HepG2 (cell line): ENCODE measurements at regions not wholly inside any gene's neighbourhood (a gene's known extent, or its start where the extent isn't known, plus 50 kb on each side); places are given as distances from the start of the nearest gene placed in this dataset.
"Not testable (repeated sequence)": the region's sequence is repeated elsewhere in the genome, so short reads cannot be mapped to it uniquely, and the experiment has no call there.

ENCODE experiments used
- ATAC-seq: fragments of 200-7000 bp; cut with Tn5 transposase; 3 replicates; pipeline ENCODE4 v1.9.1; 2020; ENCODE audit warnings: mild to moderate bottlenecking, moderate library complexity
- BruUV-seq: library from RNA; stranded (reverse); fragments of 400-500 nt; replicated peaks from 2 replicates; lab custom pipeline; 2021; lab: Mats Ljungman, UMichigan
- CTCF ChIA-PET: fragments of 300-600 bp; formaldehyde crosslinking; extraction: SDS; loops from one replicate; lab custom pipeline; 2021; ENCODE audit warnings: low total read pairs, inconsistent platforms, low intra/inter-chr PET ratio; lab: Yijun Ruan, JAX
- POLR2A ChIA-PET: fragments of 350-600 bp; sonication (Branson Sonifier 250); formaldehyde crosslinking; loops from one replicate; lab custom pipeline; 2020; ENCODE audit warnings: antibody characterized with exemption, inconsistent platforms; lab: Yijun Ruan, JAX
- DNase-seq: peaks from one replicate; pipeline ENCODE4 v3.0.0-alpha.2; 2015; ENCODE audit warnings: low spot score
- FAIRE-seq: peaks from 3 replicates; lab custom pipeline; 2011; peaks lifted over from hg19 to GRCh38; lab: Jason Lieb, UNC
- H2AFZ ChIP-seq: one replicate; pipeline ENCODE4 v1.6.1; 2011; ENCODE audit warnings: low read length, inconsistent platforms
- H3K27ac ChIP-seq: fragments of 300-600 bp; 3 replicates; pipeline ENCODE4 v1.8.0; 2011; ENCODE audit warnings: mixed run types, mild to moderate bottlenecking, mixed read lengths, low read length, inconsistent platforms; ENCODE audit not compliant: insufficient read depth; ENCODE audit errors: extremely low read length
- H3K27me3 ChIP-seq, 2 experiments: fragments of 200-600 bp in 1 of 2; 2 replicates in 1 of 2; 3 replicates in 1 of 2; pipeline versions ENCODE4 v1.6.0 to v1.8.0; 2011; ENCODE audit warnings: low read length in 2 of 2, mild to moderate bottlenecking in 2 of 2, moderate library complexity in 2 of 2, inconsistent platforms in 1 of 2; ENCODE audit not compliant: insufficient read depth in 2 of 2, control insufficient read depth in 1 of 2
- H3K36me3 ChIP-seq, 2 experiments: fragments of 200-600 bp in 1 of 2; replicated peaks in 1 of 2; 2 replicates in 1 of 2; 3 replicates in 1 of 2; pipeline versions ENCODE4 v1.5.1 to v1.8.0; 2011; ENCODE audit warnings: low read length in 2 of 2, inconsistent platforms in 1 of 2; ENCODE audit not compliant: insufficient read depth in 2 of 2, control insufficient read depth in 1 of 2
- H3K4me1 ChIP-seq: 2 replicates; pipeline ENCODE4 v1.5.1; 2012; ENCODE audit warnings: low read length, inconsistent platforms; ENCODE audit not compliant: insufficient read depth
- H3K4me2 ChIP-seq: 2 replicates; pipeline ENCODE4 v1.6.0; 2011; ENCODE audit warnings: low read depth, low read length, inconsistent platforms
- H3K4me3 ChIP-seq, 3 experiments: fragments of 200-600 bp in 1 of 3; sonication (generic), shearing (Covaris generic) in 1 of 3; replicated peaks in 1 of 3; 2 replicates each; pipeline ENCODE4 v1.5.1; 2011 to 2016; ENCODE audit warnings: low read length in 3 of 3, inconsistent platforms in 2 of 3, low read depth in 2 of 3, mild to moderate bottlenecking in 2 of 3, control low read depth in 1 of 3, mixed read lengths in 1 of 3; ENCODE audit not compliant: insufficient read depth in 1 of 3
- H3K79me2 ChIP-seq: one replicate; pipeline ENCODE4 v1.6.1; 2011; ENCODE audit warnings: low read length, inconsistent platforms; ENCODE audit not compliant: insufficient read depth
- H3K9ac ChIP-seq: 2 replicates; pipeline ENCODE4 v1.6.0; 2011; ENCODE audit warnings: mild to moderate bottlenecking, low read depth, low read length, inconsistent platforms; ENCODE audit not compliant: insufficient read depth
- H3K9me3 ChIP-seq: 2 replicates; pipeline ENCODE4 v1.5.1; 2012; ENCODE audit warnings: mild to moderate bottlenecking, low read length
- H4K20me1 ChIP-seq: 2 replicates; pipeline ENCODE4 v1.6.0; 2011; ENCODE audit warnings: inconsistent platforms, mild to moderate bottlenecking, low read length, moderate library complexity; ENCODE audit not compliant: insufficient read depth
- WGBS: methylation state at CpG from one replicate; pipeline ENCODE4 v1.1.6; 2017; ENCODE audit warnings: low lambda C conversion rate; 5-methylcytosine and 5-hydroxymethylcytosine counted together
- in situ Hi-C: cut with HindIII; loops from 2 replicates; pipeline ENCODE4 v1.10.0; 2017; ENCODE audit warnings: low pct_unique_long_range_greater_than_20kb; ENCODE audit not compliant: extremely low pct_ligation_motif_present
- intact Hi-C: fragments of 100-400 bp; cut with micrococcal nuclease; formaldehyde crosslinking; loops from one replicate; pipeline ENCODE4 v1.10.0; 2022; ENCODE audit not compliant: unreplicated experiment
- small RNA-seq, 3 experiments: library from RNA; depleted of rRNA; stranded (forward); fragments of <200 nt; gene quantifications; one replicate each; pipeline ENCODE3, GENCODE V24; 2012; ENCODE audit warnings: low read depth in 2 of 3, low replicate concordance in 1 of 3; ENCODE audit not compliant: insufficient read length in 3 of 3, insufficient read depth in 2 of 3

DNA sequence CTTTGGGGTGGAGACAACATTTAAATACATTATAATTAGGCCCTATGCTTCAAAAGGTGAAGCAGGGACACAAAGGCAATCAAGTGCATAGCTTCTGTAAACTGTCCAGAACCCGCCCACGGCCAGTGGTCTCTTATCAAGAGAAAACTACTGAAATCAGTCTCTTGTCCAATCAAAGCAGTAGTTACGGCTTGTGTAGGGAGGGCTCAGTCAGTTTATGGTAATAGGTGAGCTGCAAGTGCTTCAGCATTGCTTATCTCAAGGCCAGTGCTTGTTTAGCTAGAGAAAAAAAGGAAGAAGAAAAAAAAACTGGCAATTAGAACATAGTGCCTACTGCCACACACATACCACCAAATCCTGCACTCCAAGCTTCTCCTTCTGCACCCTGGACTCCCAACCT lies 68.6 kb downstream of the FAM72D start:
- in situ Hi-C loops, DNase-seq, H4K20me1 ChIP-seq, H3K4me1 ChIP-seq, intact Hi-C loops, H3K4me2 ChIP-seq, CTCF ChIA-PET, BruUV-seq, H3K36me3 ChIP-seq, H3K4me3 ChIP-seq, H3K27me3 ChIP-seq, H2AFZ ChIP-seq, H3K9ac ChIP-seq, H3K79me2 ChIP-seq, H3K9me3 ChIP-seq, ATAC-seq, H3K27ac ChIP-seq, FAIRE-seq, POLR2A ChIA-PET: not testable (repeated sequence)
- no CpG with 5 or more reads among the region's 3 CpGs for WGBS

Small RNA genes in the stretch of these regions (small RNA-seq; reads per million reads assigned to genes)
- gene RF00003: 1.4 to 49.3 (median 21.5) reads per million in 3 experiments
